HG02884 (cell line): ENCODE measurements at regions not wholly inside any gene's neighbourhood (a gene's known extent, or its start where the extent isn't known, plus 50 kb on each side); places are given as distances from the start of the nearest gene placed in this dataset.
"Not testable (repeated sequence)": the region's sequence is repeated elsewhere in the genome, so short reads cannot be mapped to it uniquely, and the experiment has no call there.

Source experiments
- ATAC-seq: cut with Tn5 transposase; IDR thresholded peaks from one replicate; pipeline ENCODE4 v1.9.1; 2021; ENCODE audit warnings: mild to moderate bottlenecking, moderate library complexity; ENCODE audit not compliant: unreplicated experiment

GRCh38 chr5:164184158-164184557 is 678.7 kb downstream of the MAT2B start:
- ATAC-seq: no peak

- ATAC-seq: no peak
Observed at GRCh38 chr5:164185000-164185399, 679.6 kb downstream of the MAT2B start.

GRCh38 chr5:164186550-164186949 is 681.1 kb downstream of the MAT2B start:
- no peak for ATAC-seq

DNA sequence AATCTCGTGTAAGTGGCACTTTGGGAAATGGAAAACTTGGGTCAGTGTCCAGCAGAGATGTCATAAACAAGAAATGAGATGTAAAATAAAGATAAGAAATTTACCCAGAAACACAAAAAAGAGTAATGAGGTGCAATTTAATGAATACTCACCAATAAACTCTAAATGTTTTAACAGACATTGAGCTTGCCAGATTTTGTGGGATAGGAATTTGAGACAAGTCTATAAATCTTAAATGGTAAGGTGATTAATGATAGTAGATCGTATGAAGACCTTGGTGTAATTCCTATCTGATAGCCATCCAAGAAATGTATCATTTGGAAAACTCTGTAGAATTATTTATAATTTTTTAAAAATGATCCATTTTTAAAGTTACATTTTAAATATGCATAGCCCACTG is 682.4 kb downstream of the MAT2B start:
- ATAC-seq: no peak

- no peak for ATAC-seq
Observed at GRCh38 chr5:164188733-164189148, 683.3 kb downstream of the MAT2B start.

DNA sequence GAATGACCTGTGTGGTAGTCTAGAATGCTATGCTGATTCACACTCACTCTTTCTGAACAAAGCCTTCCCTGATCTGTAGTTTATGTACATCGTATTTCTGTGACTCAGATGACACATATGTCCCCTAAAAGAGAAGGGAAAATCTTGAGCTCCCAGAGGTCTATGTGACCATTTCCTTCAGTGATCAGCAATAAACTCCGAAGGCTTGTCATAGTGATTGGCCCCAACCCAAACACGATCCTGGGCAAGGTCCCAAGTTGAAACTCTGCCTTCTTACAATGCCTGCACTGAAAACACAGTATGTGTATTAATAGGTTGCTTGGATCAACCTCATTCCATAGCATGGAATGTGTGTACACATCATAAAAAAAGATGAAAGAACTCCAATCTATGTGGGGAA is 685.8 kb downstream of the MAT2B start:
- no peak for ATAC-seq

- ATAC-seq: no peak
Observed at GRCh38 chr5:164202338-164202737, 696.9 kb downstream of the MAT2B start.

- no peak for ATAC-seq
Observed at GRCh38 chr5:164203581-164204225, 698.3 kb downstream of the MAT2B start.

DNA sequence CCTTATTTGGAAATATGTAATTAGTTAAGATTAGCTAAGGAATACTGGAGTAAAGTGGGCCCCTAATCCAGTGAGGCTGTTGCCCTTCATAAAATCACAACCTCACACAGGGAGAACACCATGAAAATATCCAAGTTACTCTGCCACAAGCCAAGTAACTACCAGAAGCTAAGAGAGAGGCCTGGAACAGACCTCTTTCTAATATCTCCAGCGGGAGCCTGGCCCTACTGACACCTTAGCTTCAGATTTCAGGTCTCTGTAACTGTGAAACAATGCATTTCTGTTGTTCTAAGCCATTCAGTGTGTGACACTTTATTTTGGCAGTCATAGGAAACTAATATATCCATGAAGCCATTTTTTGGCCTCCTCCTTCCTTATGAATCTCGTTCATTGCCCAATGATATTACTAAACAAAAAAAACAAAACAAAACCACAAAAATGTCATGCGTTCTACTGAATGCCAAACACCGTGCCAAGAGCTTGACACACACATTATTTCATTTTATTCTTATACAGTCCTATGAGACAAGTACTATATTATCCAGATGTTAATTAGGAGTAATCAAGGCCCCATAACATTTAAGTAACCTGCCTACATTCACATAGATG is 699.0 kb downstream of the MAT2B start:
- ATAC-seq: no peak

DNA sequence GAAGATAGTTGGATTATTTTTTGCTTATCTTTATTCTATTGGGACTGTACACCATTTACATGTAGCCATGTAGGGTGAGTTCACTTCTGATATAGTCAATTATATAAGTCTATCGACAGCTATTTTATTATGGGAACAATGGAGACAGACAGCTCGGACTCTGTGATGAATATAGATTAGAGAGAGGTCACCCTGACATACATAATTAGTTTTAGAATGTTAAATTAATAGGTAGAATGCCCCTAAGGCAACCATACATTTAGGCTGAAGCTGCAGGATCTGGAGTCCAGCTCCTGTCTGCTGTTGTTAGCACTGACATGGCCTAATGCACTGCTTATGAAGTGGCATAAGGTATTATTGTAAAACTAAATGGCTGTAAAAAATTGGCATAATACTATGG is 700.8 kb downstream of the MAT2B start:
- ATAC-seq: no peak

- ATAC-seq: no peak
Observed at GRCh38 chr5:164207646-164208045, 702.2 kb downstream of the MAT2B start.

DNA sequence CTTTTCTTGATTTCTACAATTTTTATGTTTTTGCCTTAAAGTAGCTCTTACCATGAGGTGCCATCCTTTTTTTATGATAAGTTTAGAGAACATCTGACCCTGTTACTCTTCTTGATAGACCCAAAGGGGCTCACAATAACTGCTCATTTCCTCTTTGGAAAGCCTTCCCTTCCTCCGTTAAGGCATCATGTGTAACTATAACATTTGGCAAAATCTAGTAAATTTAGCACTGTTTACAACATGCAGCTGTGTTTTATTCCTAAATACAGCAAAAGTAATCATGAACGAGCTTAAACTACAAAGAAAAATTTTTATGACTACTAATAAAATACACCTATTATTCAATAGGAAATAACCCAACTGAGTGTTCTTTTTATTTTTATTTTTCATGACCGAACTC is 705.1 kb downstream of the MAT2B start:
- no peak for ATAC-seq

GRCh38 chr5:164214698-164215097 is 709.3 kb downstream of the MAT2B start:
- ATAC-seq: no peak

- no peak for ATAC-seq
Observed at GRCh38 chr5:164217464-164217863, 712.0 kb downstream of the MAT2B start.

DNA sequence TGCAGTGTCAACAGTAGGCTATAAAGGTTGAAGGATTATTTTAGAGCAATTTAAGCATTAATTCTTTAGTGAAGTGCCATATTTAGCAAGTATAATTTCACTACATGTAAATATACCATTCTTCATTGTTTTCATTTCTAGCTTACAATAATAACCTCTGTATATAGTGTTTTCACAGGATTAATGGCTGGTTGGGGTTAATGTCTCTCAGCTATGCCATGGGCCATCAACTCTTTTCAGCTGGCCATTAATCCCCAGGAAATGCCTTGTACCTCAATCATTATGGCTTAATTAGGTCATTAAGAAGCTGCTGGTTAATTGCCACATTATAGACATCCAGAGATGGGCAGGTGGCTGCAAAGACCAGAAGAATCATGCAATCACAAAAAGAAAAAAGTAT is 715.1 kb downstream of the MAT2B start:
- no peak for ATAC-seq

- ATAC-seq: no peak
Observed at GRCh38 chr5:164224236-164224635, 718.8 kb downstream of the MAT2B start.

DNA sequence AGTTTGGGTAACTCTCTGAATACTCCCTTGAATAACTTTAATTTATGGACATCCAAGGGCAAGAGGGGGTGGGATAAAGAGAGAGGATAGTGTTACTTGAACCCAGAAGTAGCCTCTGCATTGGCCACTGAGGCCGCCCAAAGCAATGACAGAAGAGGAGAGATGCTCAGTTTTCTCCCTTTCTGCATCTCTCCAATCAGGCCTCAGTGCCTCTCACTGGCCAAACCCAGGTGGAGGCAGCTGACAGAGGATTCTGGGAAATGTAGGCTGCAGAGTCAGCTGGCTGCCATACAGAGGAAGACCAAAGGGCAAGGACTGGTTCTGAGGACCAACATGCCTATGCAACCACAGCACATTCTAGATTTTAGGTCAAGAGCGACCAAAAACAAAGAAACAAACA is 719.4 kb downstream of the MAT2B start:
- no peak for ATAC-seq

- no peak for ATAC-seq
Observed at GRCh38 chr5:164230341-164230740, 724.9 kb downstream of the MAT2B start.

- ATAC-seq: no peak
Observed at GRCh38 chr5:164233791-164234190, 728.4 kb downstream of the MAT2B start.

GRCh38 chr5:164234321-164234720 is 728.9 kb downstream of the MAT2B start:
- ATAC-seq: no peak

GRCh38 chr5:164235300-164235891 is 730.0 kb downstream of the MAT2B start:
- no peak for ATAC-seq

DNA sequence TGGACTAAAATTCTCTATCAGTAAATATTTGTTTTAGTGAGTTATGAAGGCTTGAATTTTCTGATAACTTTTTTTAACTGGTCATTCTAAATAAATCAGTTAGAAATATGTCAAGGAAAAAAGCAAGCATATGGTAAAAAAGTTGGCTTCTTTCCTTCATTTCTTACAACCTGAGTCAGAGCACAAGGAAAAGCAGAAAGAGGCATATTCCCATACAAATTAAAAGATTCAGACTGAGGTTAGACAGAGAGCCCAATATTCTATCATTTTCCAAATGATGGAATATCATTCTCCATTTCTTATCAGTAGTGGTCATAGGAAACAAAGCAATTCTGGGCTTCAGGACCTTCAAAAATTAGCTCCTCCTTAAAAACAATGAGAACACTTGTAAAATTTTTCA is 732.1 kb downstream of the MAT2B start:
- ATAC-seq: no peak

GRCh38 chr5:164251781-164252180 is 746.4 kb downstream of the MAT2B start:
- ATAC-seq: not testable (repeated sequence)
